HEK293T (cell line): ENCODE measurements at regions not wholly inside any gene's neighbourhood (a gene's known extent, or its start where the extent isn't known, plus 50 kb on each side); places are given as distances from the start of the nearest gene placed in this dataset.

Source experiments
- ARNT ChIP-seq: fragments of 450-650 bp; IDR thresholded peaks from 2 replicates; pipeline ENCODE4 v1.6.1; 2017; ENCODE audit warnings: mild to moderate bottlenecking
- L3MBTL2 ChIP-seq: fragments of 450-650 bp; conservative IDR thresholded peaks from 2 replicates; pipeline ENCODE4 v1.6.1; 2016; ENCODE audit warnings: mild to moderate bottlenecking
- SP1 ChIP-seq: fragments of 450-650 bp; IDR thresholded peaks from 2 replicates; pipeline ENCODE4 v1.6.1; 2017
- SUZ12 ChIP-seq: fragments of 450-650 bp; IDR thresholded peaks from 2 replicates; pipeline ENCODE4 v1.6.1; 2016; ENCODE audit warnings: mild to moderate bottlenecking

DNA sequence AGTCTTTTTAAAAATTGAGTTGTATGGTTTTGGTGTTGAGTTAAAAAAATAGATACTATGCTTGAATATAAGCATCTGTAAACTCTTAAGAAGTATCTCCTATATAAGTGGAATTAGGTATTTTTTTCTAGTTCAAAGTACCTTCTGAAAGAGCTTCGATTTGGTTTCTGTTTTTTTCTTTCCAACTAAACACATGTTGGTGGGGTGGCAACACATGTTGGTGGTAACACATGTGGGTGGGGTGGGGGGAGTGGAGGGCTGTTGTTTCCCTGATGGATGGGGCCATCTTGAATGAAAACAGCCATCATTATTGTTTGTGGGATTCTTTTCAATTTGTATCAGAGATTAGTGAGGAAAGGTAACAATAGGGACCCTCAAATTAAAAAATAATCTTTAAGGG is 178.9 kb downstream of the STK31 start:
- TF ChIP-seq SP1 = no peak
- no peak for TF ChIP-seq SUZ12
- TF ChIP-seq ARNT = no peak
- TF ChIP-seq L3MBTL2 = no peak
